ENCODE measurements at regions not wholly inside any gene's neighbourhood (a gene's known extent, or its start where the extent isn't known, plus 50 kb on each side); places are given as distances from the start of the nearest gene placed in this dataset.

- no peak for FAIRE-seq
Observed at GRCh38 chr14:65937079-65937959, 524.8 kb downstream of the FUT8 start.

GRCh38 chr14:65937960-65938316 lies 525.4 kb downstream of the FUT8 start:
- FAIRE-seq, result no peak

- no peak for FAIRE-seq
Observed at GRCh38 chr14:65938738-65939137, 526.2 kb downstream of the FUT8 start.

- no peak for FAIRE-seq
Observed at GRCh38 chr14:65939184-65939583, 526.7 kb downstream of the FUT8 start.

- FAIRE-seq, result no peak
Observed at GRCh38 chr14:65940056-65940735, 527.7 kb downstream of the FUT8 start.

- no peak for FAIRE-seq
Observed at GRCh38 chr14:65941091-65941490, 528.6 kb downstream of the FUT8 start.

GRCh38 chr14:65943150-65943549 lies 530.6 kb downstream of the FUT8 start:
- FAIRE-seq, result no peak

GRCh38 chr14:65943916-65944410 lies 531.4 kb downstream of the FUT8 start:
- FAIRE-seq, result no peak

- no peak for FAIRE-seq
Observed at GRCh38 chr14:65945327-65945726, 532.8 kb downstream of the FUT8 start.

- FAIRE-seq, result no peak
Observed at GRCh38 chr14:65946494-65946893, 534.0 kb downstream of the FUT8 start.

- no peak for FAIRE-seq
Observed at GRCh38 chr14:65948302-65948701, 535.8 kb downstream of the FUT8 start.

GRCh38 chr14:65949711-65950516 lies 536.3 kb upstream of the CCDC196 start:
- no peak for FAIRE-seq

- no peak for FAIRE-seq
Observed at GRCh38 chr14:65954942-65955341, 531.2 kb upstream of the CCDC196 start.

GRCh38 chr14:65957631-65958205 lies 528.5 kb upstream of the CCDC196 start:
- FAIRE-seq, result no peak

- peak; percentile 60 for FAIRE-seq
Observed at GRCh38 chr14:65958664-65959562, 527.3 kb upstream of the CCDC196 start.

GRCh38 chr14:65959563-65960024 lies 526.6 kb upstream of the CCDC196 start:
- FAIRE-seq, result no peak

- FAIRE-seq, result no peak
Observed at GRCh38 chr14:65961004-65961403, 525.2 kb upstream of the CCDC196 start.

GRCh38 chr14:65962952-65963351 lies 523.2 kb upstream of the CCDC196 start:
- FAIRE-seq, result no peak

- FAIRE-seq, result no peak
Observed at GRCh38 chr14:65964366-65964765, 521.8 kb upstream of the CCDC196 start.

- no peak for FAIRE-seq
Observed at GRCh38 chr14:65966188-65966587, 520.0 kb upstream of the CCDC196 start.

- no peak for FAIRE-seq
Observed at GRCh38 chr14:65972346-65972870, 513.8 kb upstream of the CCDC196 start.

Data from endometrium (tissue), 2 donors.